OCI-LY7 (cell line): ENCODE measurements at regions not wholly inside any gene's neighbourhood (a gene's known extent, or its start where the extent isn't known, plus 50 kb on each side); places are given as distances from the start of the nearest gene placed in this dataset.

Source experiments
- EZH2phosphoT487 ChIP-seq: fragments of 200-600 bp; sonication (generic); IDR thresholded peaks from 2 replicates; pipeline ENCODE4 v1.6.1; 2018; ENCODE audit warnings: low read depth, borderline replicate concordance, mild to moderate bottlenecking, mixed run types, antibody characterized with exemption, low read length, moderate library complexity, mixed read lengths
- TF ChIP-seq, protein P1 (sequence below): fragments of 200-600 bp; sonication (generic); conservative IDR thresholded peaks from 2 replicates; pipeline ENCODE4 v1.5.1; 2014; ENCODE audit warnings: mild to moderate bottlenecking, antibody characterized with exemption, low read length, moderate library complexity, mixed read lengths

- TF ChIP-seq, protein P1, sequence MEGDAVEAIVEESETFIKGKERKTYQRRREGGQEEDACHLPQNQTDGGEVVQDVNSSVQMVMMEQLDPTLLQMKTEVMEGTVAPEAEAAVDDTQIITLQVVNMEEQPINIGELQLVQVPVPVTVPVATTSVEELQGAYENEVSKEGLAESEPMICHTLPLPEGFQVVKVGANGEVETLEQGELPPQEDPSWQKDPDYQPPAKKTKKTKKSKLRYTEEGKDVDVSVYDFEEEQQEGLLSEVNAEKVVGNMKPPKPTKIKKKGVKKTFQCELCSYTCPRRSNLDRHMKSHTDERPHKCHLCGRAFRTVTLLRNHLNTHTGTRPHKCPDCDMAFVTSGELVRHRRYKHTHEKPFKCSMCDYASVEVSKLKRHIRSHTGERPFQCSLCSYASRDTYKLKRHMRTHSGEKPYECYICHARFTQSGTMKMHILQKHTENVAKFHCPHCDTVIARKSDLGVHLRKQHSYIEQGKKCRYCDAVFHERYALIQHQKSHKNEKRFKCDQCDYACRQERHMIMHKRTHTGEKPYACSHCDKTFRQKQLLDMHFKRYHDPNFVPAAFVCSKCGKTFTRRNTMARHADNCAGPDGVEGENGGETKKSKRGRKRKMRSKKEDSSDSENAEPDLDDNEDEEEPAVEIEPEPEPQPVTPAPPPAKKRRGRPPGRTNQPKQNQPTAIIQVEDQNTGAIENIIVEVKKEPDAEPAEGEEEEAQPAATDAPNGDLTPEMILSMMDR = no peak
- TF ChIP-seq EZH2phosphoT487 = no peak
Observed at GRCh38 chr18:29351171-29351570, 1174.2 kb upstream of the CDH2 start.
